Activated CD4-positive, alpha-beta T cell treated with anti-CD3 and anti-CD28 coated beads for 36 hours (primary cell): ENCODE measurements at regions not wholly inside any gene's neighbourhood (a gene's known extent, or its start where the extent isn't known, plus 50 kb on each side); places are given as distances from the start of the nearest gene placed in this dataset.

ENCODE experiments used
- ATAC-seq: fragments of 200-7000 bp; cut with Tn5 transposase; one replicate; pipeline ENCODE4 v1.10.0; 2021; ENCODE audit warnings: mild to moderate bottlenecking, moderate library complexity
- CTCF ChIA-PET: fragments of 350-600 bp; sonication (Branson Sonifier 250); formaldehyde crosslinking; loops from one replicate; lab custom pipeline; 2021; ENCODE audit warnings: antibody characterized with exemption; lab: Charles Lee
- POLR2A ChIA-PET: fragments of 350-600 bp; sonication (Branson Sonifier 250); formaldehyde crosslinking; loops from one replicate; lab custom pipeline; 2021; ENCODE audit warnings: antibody characterized with exemption, inconsistent platforms; lab: Charles Lee
- DNase-seq: peaks from one replicate; pipeline ENCODE4 v3.0.0-alpha.2; 2020
- H3K27ac Mint-ChIP-seq: one replicate; pipeline ENCODE4 v1.8.0; 2021; ENCODE audit warnings: mixed read lengths
- H3K27me3 Mint-ChIP-seq: one replicate; pipeline ENCODE4 v1.8.0; 2021; ENCODE audit warnings: mixed read lengths
- H3K36me3 Mint-ChIP-seq: one replicate; pipeline ENCODE4 v1.8.0; 2021; ENCODE audit warnings: low read depth, mixed read lengths
- H3K4me1 Mint-ChIP-seq: one replicate; pipeline ENCODE4 v1.8.0; 2021; ENCODE audit warnings: mixed read lengths
- H3K4me3 Mint-ChIP-seq: one replicate; pipeline ENCODE4 v1.8.0; 2021; ENCODE audit warnings: mild to moderate bottlenecking, moderate library complexity, mixed read lengths
- H3K9me3 Mint-ChIP-seq: one replicate; pipeline ENCODE4 v1.8.0; 2021; ENCODE audit warnings: low read depth, mixed read lengths
- intact Hi-C, 2 experiments: fragments of 100-400 bp; cut with DNase I in 1 of 2; cut with micrococcal nuclease in 1 of 2; formaldehyde crosslinking; loops; one replicate each; pipeline versions ENCODE4 v1.14.2 to v1.15.1; 2022 to 2024; cut with DNase I, micrococcal nuclease

DNA sequence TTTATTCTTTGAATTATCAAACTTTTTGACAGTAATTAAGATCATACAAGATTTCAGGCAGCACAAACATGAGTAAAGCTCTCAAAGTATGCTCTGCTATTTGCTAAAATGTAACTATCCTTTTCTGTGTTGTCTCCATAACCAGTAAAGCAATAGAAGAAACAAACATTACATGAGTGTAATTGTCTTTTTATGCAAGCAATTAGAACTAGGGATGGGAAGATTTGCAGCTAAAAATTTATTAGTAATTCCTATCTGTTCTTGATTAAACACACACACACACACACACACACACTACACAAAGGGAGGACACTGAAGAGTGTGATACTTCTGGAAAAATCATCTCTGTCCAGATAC, 512.9 kb downstream of the FAT4 start:
- no peaks in the 10 kb centered on the region for H3K9me3 Mint-ChIP-seq
- no peak overlapping the region for H3K4me3 Mint-ChIP-seq
- no peaks in the 10 kb centered on the region for H3K4me1 Mint-ChIP-seq
- CTCF ChIA-PET: no interaction called here
- H3K36me3 Mint-ChIP-seq: no peaks in the 10 kb centered on the region
- no peak for ATAC-seq
- no peaks in the 10 kb centered on the region for H3K27me3 Mint-ChIP-seq
- H3K27ac Mint-ChIP-seq: no peak overlapping the region
- DNase-seq: no peak
- intact Hi-C loops: no loop called here
- POLR2A ChIA-PET: interaction anchor here (0.6 kb wide), 1 partner anchor 27 kb away, joined by 3 read pairs; no protein-coding TSS in a partner anchor

DNA sequence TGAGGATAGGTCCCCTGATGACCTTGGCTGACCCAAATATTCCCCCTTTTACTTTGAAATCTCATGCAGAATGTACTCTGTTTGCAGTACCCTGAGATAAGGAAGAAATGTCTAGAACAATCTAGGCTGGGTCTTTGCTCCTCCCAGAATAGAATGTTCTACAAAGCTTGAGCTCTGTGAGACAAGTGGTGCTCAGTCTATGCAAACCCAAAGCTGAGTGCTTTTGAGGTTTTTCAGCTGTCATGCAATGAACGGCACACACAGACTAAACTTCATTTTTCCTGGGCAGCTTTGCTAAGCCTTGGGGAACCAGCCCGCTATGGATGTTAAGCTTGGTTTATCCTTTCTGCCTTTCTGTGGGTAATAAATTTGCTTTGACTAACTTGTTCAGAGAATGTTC, 513.6 kb downstream of the FAT4 start:
- Mint-ChIP-seq H3K27me3 (no peaks in the 10 kb centered on the region), H3K27ac (no peak overlapping the region), H3K36me3 (no peaks in the 10 kb centered on the region), H3K9me3 (no peaks in the 10 kb centered on the region), H3K4me1 (no peaks in the 10 kb centered on the region), H3K4me3 (no peak overlapping the region)
- no peak for DNase-seq
- ChIA-PET CTCF (no interaction called here), POLR2A (no interaction called here)
- no peak for ATAC-seq
- intact Hi-C loops: no loop called here

DNA sequence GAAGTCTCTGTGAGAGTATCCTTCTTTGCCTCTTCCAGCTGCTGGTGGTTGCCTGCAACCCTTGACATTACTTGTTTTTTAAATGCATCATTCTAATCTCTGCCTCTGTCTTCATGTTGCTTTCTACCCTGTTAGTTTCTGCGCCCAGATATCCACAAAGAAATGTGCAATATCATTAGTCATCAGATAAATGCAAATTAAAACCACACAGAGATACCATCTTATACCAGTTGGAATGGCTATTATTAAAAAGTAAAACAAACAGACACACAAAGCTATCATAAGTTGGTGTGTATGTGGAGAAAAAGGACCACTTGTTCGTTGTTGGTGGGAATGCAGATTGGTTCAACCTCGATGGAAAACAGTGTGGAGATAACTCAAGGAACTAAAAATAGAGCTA, 517.4 kb downstream of the FAT4 start:
- Mint-ChIP-seq H3K4me1 (no peaks in the 10 kb centered on the region), H3K27ac (no peak overlapping the region), H3K4me3 (no peak overlapping the region), H3K36me3 (no peaks in the 10 kb centered on the region), H3K27me3 (no peaks in the 10 kb centered on the region), H3K9me3 (no peaks in the 10 kb centered on the region)
- DNase-seq (no peak), ATAC-seq (no peak)
- intact Hi-C loops: no loop called here
- POLR2A ChIA-PET: no interaction called here
- CTCF ChIA-PET: no interaction called here

DNA sequence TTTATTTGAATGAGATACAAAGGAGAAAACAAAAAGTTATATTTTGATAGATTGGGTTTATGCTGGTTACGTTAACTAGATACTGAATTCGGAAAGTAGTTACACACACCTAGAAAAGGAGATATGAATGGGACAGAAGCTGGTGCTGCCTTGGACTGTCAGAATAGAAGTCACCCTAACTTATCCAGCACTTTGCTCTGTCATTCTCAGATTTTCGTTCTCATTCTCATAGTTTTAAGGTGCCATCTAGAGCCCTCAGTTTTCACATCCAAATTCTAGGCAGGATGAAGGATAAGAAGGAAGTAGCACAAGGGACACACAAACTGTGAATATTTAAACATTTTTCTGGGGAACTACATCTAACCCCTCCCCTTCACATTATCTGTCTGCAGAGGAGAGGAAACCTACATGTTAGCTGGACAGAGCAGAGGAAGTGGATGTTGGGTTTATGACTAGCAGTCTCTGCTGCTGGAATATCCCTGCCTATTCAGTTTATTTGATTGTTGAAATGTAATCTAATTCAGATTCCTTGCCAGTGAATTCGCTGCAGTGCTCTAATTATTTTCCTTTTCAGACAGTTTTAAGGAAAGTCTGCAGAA, 521.9 kb downstream of the FAT4 start:
- ChIA-PET CTCF (no interaction called here), POLR2A (no interaction called here)
- H3K4me3 Mint-ChIP-seq: no peak overlapping the region
- intact Hi-C loops: no loop called here
- ATAC-seq (no peak), DNase-seq (no peak)
- no peaks in the 10 kb centered on the region for H3K36me3 Mint-ChIP-seq
- no peaks in the 10 kb centered on the region for H3K4me1 Mint-ChIP-seq
- H3K27me3 Mint-ChIP-seq: no peaks in the 10 kb centered on the region
- H3K27ac Mint-ChIP-seq: no peak overlapping the region
- no peaks in the 10 kb centered on the region for H3K9me3 Mint-ChIP-seq

DNA sequence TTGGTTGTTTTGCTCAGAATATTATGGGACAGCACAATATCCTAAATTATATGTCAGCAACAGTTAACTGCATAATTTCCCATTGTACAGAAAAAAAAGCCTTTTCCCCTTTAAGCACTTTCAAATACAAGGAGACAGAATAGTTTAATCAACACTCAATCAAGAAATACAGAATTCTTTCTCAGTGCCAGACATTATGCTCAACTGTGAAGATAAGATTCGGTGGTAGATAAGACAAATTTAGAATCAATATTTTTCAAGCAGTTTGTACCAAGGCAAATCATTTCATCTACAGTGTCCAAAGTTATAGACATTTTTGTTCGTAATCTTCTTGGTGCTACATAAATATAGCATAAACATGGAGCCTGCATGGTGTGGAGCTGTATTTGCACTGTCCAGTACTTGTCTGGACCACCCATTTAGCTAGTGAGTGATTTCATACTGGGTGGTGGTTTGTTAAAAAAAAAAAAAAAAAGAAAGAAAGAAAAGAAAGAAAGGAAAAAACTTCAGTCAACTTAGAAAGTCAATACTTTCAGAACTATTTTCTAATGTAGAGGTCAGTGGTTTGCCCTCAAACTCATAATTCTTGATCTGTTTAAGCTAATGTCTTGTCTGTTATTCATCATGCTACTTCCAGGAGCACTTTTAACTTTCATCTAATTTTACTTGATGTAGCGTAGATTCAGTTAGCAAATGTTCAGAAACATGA, 522.9 kb downstream of the FAT4 start:
- no peaks in the 10 kb centered on the region for H3K4me1 Mint-ChIP-seq
- H3K27me3 Mint-ChIP-seq: no peaks in the 10 kb centered on the region
- ChIA-PET CTCF (no interaction called here), POLR2A (no interaction called here)
- H3K4me3 Mint-ChIP-seq: no peak overlapping the region
- intact Hi-C loops: no loop called here
- H3K27ac Mint-ChIP-seq: no peak overlapping the region
- no peaks in the 10 kb centered on the region for H3K9me3 Mint-ChIP-seq
- DNase-seq (no peak), ATAC-seq (no peak)
- H3K36me3 Mint-ChIP-seq: no peaks in the 10 kb centered on the region

DNA sequence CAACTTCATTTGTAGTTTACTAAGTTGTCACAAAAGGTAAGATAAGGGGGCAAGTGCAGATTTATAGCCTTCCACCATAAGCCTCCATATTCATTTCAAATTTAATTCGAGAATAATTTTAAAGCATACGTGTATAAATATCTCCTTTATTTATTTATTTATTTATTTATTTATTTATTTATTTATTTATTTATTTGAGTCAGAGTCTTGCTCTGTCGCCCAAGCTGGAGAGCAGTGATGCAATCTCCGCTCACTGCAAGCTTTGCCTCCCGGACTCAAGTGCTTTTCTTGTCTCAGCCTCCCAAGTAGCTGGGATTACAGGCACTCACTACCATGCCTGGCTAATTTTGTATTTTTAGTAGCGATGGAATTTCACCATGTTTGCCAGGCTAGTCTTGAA, 523.4 kb downstream of the FAT4 start:
- H3K9me3 Mint-ChIP-seq: no peaks in the 10 kb centered on the region
- H3K4me3 Mint-ChIP-seq: no peak overlapping the region
- no peak for ATAC-seq
- H3K4me1 Mint-ChIP-seq: no peaks in the 10 kb centered on the region
- no peak overlapping the region for H3K27ac Mint-ChIP-seq
- ChIA-PET POLR2A (no interaction called here), CTCF (no interaction called here)
- H3K27me3 Mint-ChIP-seq: no peaks in the 10 kb centered on the region
- no peak for DNase-seq
- no peaks in the 10 kb centered on the region for H3K36me3 Mint-ChIP-seq
- intact Hi-C loops: no loop called here

DNA sequence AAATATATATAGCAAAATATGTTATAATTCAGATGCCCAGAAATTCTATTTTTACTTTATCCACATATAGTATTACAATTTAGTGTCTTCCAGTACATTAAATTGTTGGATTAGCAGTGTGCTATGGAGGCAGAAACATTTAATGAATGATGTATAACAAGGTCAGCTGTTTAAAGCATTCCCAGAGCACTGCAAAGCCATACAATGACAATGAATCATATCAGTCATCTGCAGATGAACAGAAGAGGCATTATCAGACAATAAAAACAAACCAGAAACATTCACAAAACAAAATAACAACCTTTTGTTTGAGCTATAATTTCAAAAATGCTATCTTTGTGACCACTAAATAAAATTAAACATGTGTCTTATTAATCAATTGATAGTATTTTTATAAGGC, 524.2 kb downstream of the FAT4 start:
- Mint-ChIP-seq H3K27me3 (no peaks in the 10 kb centered on the region), H3K4me1 (no peaks in the 10 kb centered on the region), H3K9me3 (no peaks in the 10 kb centered on the region), H3K27ac (no peak overlapping the region), H3K4me3 (no peak overlapping the region), H3K36me3 (no peaks in the 10 kb centered on the region)
- DNase-seq (no peak), ATAC-seq (no peak)
- intact Hi-C loops: no loop called here
- CTCF ChIA-PET: interaction anchor here (1.4 kb wide), 1 partner anchor 9 kb away, joined by 4 read pairs; no protein-coding TSS in a partner anchor
- POLR2A ChIA-PET: no interaction called here

DNA sequence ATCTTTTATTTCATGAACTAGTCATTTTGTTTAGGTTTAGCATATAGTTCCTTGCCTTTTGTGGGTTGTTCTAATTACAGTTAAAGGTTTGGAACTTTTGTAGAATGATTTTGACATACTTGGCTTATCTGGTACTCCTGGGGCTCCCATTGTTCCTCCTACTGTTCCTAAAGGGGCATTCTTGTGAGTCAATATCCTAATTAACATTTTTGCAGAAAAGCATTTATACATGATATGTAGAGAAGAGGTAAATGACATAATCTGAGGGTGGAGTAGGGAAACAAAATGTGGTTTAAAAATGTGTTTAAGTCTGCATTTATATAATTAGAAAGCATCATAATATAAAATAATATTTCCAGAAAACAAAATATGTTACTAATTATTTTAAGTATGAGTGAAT, 529.2 kb downstream of the FAT4 start:
- H3K4me1 Mint-ChIP-seq: no peaks in the 10 kb centered on the region
- no peaks in the 10 kb centered on the region for H3K9me3 Mint-ChIP-seq
- no peak overlapping the region for H3K4me3 Mint-ChIP-seq
- H3K27me3 Mint-ChIP-seq: no peaks in the 10 kb centered on the region
- POLR2A ChIA-PET: no interaction called here
- no peak for ATAC-seq
- intact Hi-C loops: no loop called here
- H3K36me3 Mint-ChIP-seq: no peaks in the 10 kb centered on the region
- CTCF ChIA-PET: no interaction called here
- no peak overlapping the region for H3K27ac Mint-ChIP-seq
- no peak for DNase-seq

DNA sequence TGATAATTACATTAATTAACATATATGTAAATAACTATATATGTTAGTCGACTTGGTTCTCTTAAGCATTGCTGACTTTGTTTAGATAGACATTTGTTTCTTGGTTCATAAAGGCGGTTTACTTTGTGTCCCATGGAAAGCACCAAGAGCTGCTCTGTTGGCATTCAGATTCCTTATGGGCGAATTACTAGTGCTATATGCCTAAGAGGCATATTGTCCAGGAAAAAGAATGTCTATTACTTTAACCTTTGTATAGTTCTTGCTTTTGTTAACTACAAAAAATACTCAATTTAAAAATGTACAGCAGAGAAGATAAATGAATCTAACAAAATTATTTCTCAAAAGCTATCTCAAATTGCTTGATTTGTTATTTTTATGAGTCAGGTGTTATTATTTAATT, 532.8 kb downstream of the FAT4 start:
- Mint-ChIP-seq H3K27ac (no peak overlapping the region), H3K27me3 (no peaks in the 10 kb centered on the region), H3K4me1 (no peaks in the 10 kb centered on the region), H3K9me3 (no peaks in the 10 kb centered on the region), H3K36me3 (no peaks in the 10 kb centered on the region), H3K4me3 (no peak overlapping the region)
- ChIA-PET POLR2A (no interaction called here), CTCF (interaction anchor here (2.0 kb wide), 1 partner anchor 8 kb away, joined by 4 read pairs; no protein-coding TSS in a partner anchor)
- intact Hi-C loops: no loop called here
- DNase-seq (no peak), ATAC-seq (no peak)

DNA sequence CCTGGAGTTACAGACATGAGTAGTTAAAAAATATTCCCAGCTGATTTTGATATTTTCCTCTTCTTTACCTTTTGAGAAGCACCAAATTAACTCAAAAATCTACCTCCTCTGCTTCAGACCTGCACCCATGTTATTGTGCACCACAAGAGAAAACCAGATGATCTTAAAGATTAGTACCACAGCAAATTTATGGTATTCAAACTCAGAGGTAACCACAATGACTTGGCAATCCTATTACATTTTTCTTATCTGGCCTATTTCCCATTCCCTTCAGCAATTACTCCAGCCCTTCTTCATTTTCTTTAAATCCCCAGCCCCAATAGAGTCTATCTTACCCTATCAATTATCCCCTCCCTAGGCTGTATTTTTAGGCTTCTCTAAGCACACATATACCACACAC, 535.1 kb downstream of the FAT4 start:
- ATAC-seq (no peak), DNase-seq (no peak)
- ChIA-PET POLR2A (no interaction called here), CTCF (no interaction called here)
- intact Hi-C loops: no loop called here
- H3K4me3 Mint-ChIP-seq: no peak overlapping the region
- no peak overlapping the region for H3K27ac Mint-ChIP-seq
- H3K27me3 Mint-ChIP-seq: no peaks in the 10 kb centered on the region
- no peaks in the 10 kb centered on the region for H3K4me1 Mint-ChIP-seq
- no peaks in the 10 kb centered on the region for H3K36me3 Mint-ChIP-seq
- no peaks in the 10 kb centered on the region for H3K9me3 Mint-ChIP-seq

DNA sequence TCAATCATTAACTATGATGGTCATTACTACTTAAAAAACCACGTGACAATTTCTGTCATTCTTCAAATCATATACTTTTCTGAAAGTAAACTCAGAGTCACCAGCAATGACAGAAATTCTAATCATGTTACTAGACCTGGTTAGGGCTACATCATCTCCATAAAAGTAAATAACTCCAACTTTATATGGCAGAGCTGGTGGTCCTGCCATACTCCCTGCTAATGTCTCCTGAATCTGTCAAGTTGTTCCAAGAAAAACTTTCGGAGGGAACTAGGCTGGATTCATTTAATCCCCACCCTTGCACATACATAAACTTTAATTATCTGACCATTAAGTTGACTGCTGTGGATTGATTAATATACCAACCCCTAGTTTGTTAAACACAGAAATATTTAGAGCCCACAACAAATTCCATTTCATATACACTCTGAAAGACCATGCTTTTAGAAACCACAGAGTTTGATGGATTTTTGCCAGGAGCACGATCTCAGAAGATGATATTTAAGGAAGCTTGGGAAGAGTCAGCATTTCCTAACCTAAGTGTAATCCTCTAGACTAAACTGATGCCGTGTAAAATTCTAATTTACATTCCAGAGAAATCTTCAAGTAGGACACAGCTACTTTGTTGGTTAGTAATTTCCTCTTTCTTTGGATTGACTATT, 577.0 kb downstream of the FAT4 start:
- Mint-ChIP-seq H3K4me3 (no peak overlapping the region), H3K36me3 (no peaks in the 10 kb centered on the region), H3K4me1 (no peaks in the 10 kb centered on the region), H3K27me3 (no peaks in the 10 kb centered on the region), H3K9me3 (peaks cover 9% of the 10 kb centered on the region), H3K27ac (no peak overlapping the region)
- ChIA-PET POLR2A (no interaction called here), CTCF (no interaction called here)
- DNase-seq (no peak), ATAC-seq (no peak)
- intact Hi-C loops: no loop called here

DNA sequence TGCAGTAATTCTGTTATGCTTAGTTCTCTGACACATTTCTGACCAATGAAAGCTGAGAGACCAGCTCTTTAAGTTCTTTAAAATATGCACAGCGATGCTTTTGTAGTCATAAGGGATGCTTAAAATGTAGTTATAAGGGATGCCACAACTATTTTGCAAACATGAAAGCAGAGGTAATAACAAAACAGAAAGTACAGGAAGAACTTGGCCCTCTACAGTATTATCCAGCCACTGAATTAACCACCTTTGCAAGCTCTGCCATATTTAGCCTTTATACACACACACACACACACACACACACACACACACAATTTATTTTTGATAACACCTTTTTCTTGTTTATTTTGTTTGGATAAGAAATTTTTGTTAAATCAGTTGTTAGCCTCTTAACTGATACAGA, 590.0 kb downstream of the FAT4 start:
- Mint-ChIP-seq H3K27ac (no peak overlapping the region), H3K36me3 (no peaks in the 10 kb centered on the region), H3K4me1 (no peaks in the 10 kb centered on the region), H3K9me3 (peaks cover 7% of the 10 kb centered on the region), H3K4me3 (no peak overlapping the region), H3K27me3 (no peaks in the 10 kb centered on the region)
- no peak for ATAC-seq
- intact Hi-C loops: no loop called here
- ChIA-PET CTCF (interaction anchor here (0.6 kb wide), 1 partner anchor 1547 kb away, joined by 3 read pairs; no protein-coding TSS in a partner anchor), POLR2A (no interaction called here)
- no peak for DNase-seq
